HCT116 (cell line): ENCODE measurements at regions not wholly inside any gene's neighbourhood (a gene's known extent, or its start where the extent isn't known, plus 50 kb on each side); places are given as distances from the start of the nearest gene placed in this dataset.

Source experiments
- ATAC-seq: fragments of 200-7000 bp; cut with Tn5 transposase; 2 replicates; pipeline ENCODE4 v1.9.1; 2020; ENCODE audit warnings: mild to moderate bottlenecking, moderate library complexity
- BruUV-seq: library from RNA; stranded (reverse); fragments of 400-500 nt; replicated peaks from 2 replicates; lab custom pipeline; 2021; lab: Mats Ljungman, UMichigan
- CTCF ChIA-PET: fragments of 300-600 bp; sonication (Branson Sonifier 250); formaldehyde crosslinking; loops from one replicate; lab custom pipeline; 2021; ENCODE audit warnings: antibody characterized with exemption; lab: Charles Lee
- POLR2A ChIA-PET: fragments of 300-600, 350-600 bp; sonication (Branson Sonifier 250); formaldehyde crosslinking; loops from one replicate; lab custom pipeline; 2021; ENCODE audit warnings: antibody characterized with exemption; lab: Charles Lee
- RAD21 ChIA-PET, 2 experiments: fragments of 300-600 bp; sonication (Branson Sonifier 250); formaldehyde crosslinking; loops; one replicate each; lab custom pipeline; 2023; ENCODE audit warnings: low total read pairs in 2 of 2; ENCODE audit not compliant: uncharacterized antibody in 2 of 2, unreplicated experiment in 2 of 2, low non-redundant PET in 1 of 2; lab: Charles Lee
- DNase-seq: peaks from one replicate; pipeline ENCODE4 v3.0.0-alpha.2; 2010; ENCODE audit warnings: low read depth, low spot score
- H2AFZ ChIP-seq: fragments of 200-600 bp; shearing (Covaris generic), sonication (generic); 2 replicates; pipeline ENCODE4 v1.6.1; 2017; ENCODE audit warnings: low read depth, mixed run types, mixed read lengths, antibody characterized with exemption, low read length; ENCODE audit not compliant: poor library complexity, severe bottlenecking
- H3K27ac ChIP-seq: 2 replicates; pipeline ENCODE4 v1.5.1; 2012; ENCODE audit warnings: low read depth, low read length
- H3K27me3 ChIP-seq: fragments of 200-600 bp; sonication (generic); 2 replicates; pipeline ENCODE4 v1.6.1; 2016; ENCODE audit warnings: mixed run types, low read length, mixed read lengths; ENCODE audit not compliant: insufficient read depth
- H3K36me3 ChIP-seq, 2 experiments: fragments of 200-500 bp in 1 of 2; fragments of 200-600 bp in 1 of 2; sonication (Bioruptor generic) in 1 of 2; sonication (generic) in 1 of 2; 2 replicates each; pipeline versions ENCODE4 v1.5.1 to v1.6.1; 2014 to 2016; ENCODE audit warnings: low read length in 2 of 2, inconsistent platforms in 1 of 2, mixed read lengths in 1 of 2, mixed run types in 1 of 2; ENCODE audit not compliant: insufficient read depth in 2 of 2, control insufficient read depth in 1 of 2
- H3K4me1 ChIP-seq, 2 experiments: fragments of 200-600 bp in 1 of 2; sonication (generic) in 1 of 2; 2 replicates each; pipeline versions ENCODE4 v1.5.1 to v1.6.1; 2012 to 2017; ENCODE audit warnings: low read length in 2 of 2, inconsistent platforms in 1 of 2, mild to moderate bottlenecking in 1 of 2, mixed read lengths in 1 of 2, mixed run types in 1 of 2, moderate library complexity in 1 of 2; ENCODE audit not compliant: insufficient read depth in 2 of 2, control insufficient read depth in 1 of 2
- H3K4me2 ChIP-seq: fragments of 200-600 bp; sonication (generic); 2 replicates; pipeline ENCODE4 v1.6.1; 2017; ENCODE audit warnings: mixed run types, low read length, mixed read lengths
- H3K4me3 ChIP-seq, 2 experiments: fragments of 200-600 bp in 1 of 2; sonication (generic) in 1 of 2; replicated peaks in 1 of 2; 2 replicates each; pipeline ENCODE4 v1.5.1; 2011 to 2016; ENCODE audit warnings: low read length in 2 of 2, control low read depth in 1 of 2, low read depth in 1 of 2, mild to moderate bottlenecking in 1 of 2, mixed read lengths in 1 of 2, mixed run types in 1 of 2
- H3K79me2 ChIP-seq: fragments of 200-600 bp; sonication (generic); 2 replicates; pipeline ENCODE4 v1.6.1; 2017; ENCODE audit warnings: mild to moderate bottlenecking, mixed run types, low read length, moderate library complexity, mixed read lengths; ENCODE audit not compliant: insufficient read depth
- H3K9ac ChIP-seq: fragments of 200-600 bp; sonication (generic); 2 replicates; pipeline ENCODE4 v1.6.1; 2016; ENCODE audit warnings: low read length, mixed read lengths
- H3K9me2 ChIP-seq: fragments of 200-600 bp; sonication (generic), shearing (Covaris generic); 2 replicates; pipeline ENCODE4 v1.6.1; 2017; ENCODE audit warnings: mixed run types, mild to moderate bottlenecking, moderate library complexity; ENCODE audit not compliant: insufficient read depth
- H3K9me3 ChIP-seq, 2 experiments: fragments of 200-500 bp in 1 of 2; fragments of 200-600 bp in 1 of 2; sonication (Bioruptor generic) in 1 of 2; sonication (generic) in 1 of 2; 2 replicates each; pipeline ENCODE4 v1.6.1; 2014 to 2017; ENCODE audit warnings: low read length in 2 of 2, mixed read lengths in 2 of 2, inconsistent platforms in 1 of 2, low read depth in 1 of 2, mild to moderate bottlenecking in 1 of 2, mixed run types in 1 of 2, moderate library complexity in 1 of 2; ENCODE audit not compliant: control insufficient read depth in 1 of 2, insufficient read depth in 1 of 2
- H4K20me1 ChIP-seq: fragments of 200-600 bp; sonication (generic), shearing (Covaris generic); 2 replicates; pipeline ENCODE4 v1.6.1; 2017; ENCODE audit warnings: mixed run types, mild to moderate bottlenecking, moderate library complexity; ENCODE audit not compliant: insufficient read depth
- ATF3 ChIP-seq: IDR thresholded peaks from 2 replicates; pipeline ENCODE4 v1.6.1; 2012
- ELF1 ChIP-seq: IDR thresholded peaks from 2 replicates; pipeline ENCODE4 v1.6.1; 2012; ENCODE audit warnings: low read depth, borderline replicate concordance
- EZH2 ChIP-seq: fragments of 200-600 bp; sonication (generic); IDR thresholded peaks from 2 replicates; pipeline ENCODE4 v1.6.1; 2017; ENCODE audit warnings: antibody characterized with exemption, mixed run types
- JUND ChIP-seq: IDR thresholded peaks from 2 replicates; pipeline ENCODE4 v1.6.1; 2012
- MAX ChIP-seq: IDR thresholded peaks from 2 replicates; pipeline ENCODE4 v1.6.1; 2012
- POLR2AphosphoS5 ChIP-seq: IDR thresholded peaks from 2 replicates; pipeline ENCODE4 v1.6.1; 2011; ENCODE audit warnings: mild to moderate bottlenecking, low read depth, low read length, moderate library complexity
- RAD21 ChIP-seq: IDR thresholded peaks from 2 replicates; pipeline ENCODE4 v1.6.1; 2012; ENCODE audit warnings: low read depth, mild to moderate bottlenecking
- SP1 ChIP-seq: IDR thresholded peaks from 2 replicates; pipeline ENCODE4 v1.6.1; 2012; ENCODE audit warnings: low read depth
- TCF7L2 ChIP-seq: IDR thresholded peaks from 2 replicates; pipeline ENCODE4 v1.7.0; 2011; ENCODE audit warnings: borderline replicate concordance, inconsistent platforms; ENCODE audit not compliant: insufficient read depth, insufficient read length; ENCODE audit errors: extremely low read depth
- YY1 ChIP-seq: IDR thresholded peaks from 2 replicates; pipeline ENCODE4 v1.6.1; 2011; ENCODE audit warnings: low read length, low read depth, moderate library complexity, mild to moderate bottlenecking; ENCODE audit not compliant: insufficient replicate concordance; ENCODE audit errors: extremely low read depth
- ZNF274 ChIP-seq: fragments of 200-500 bp; sonication (Bioruptor generic); IDR thresholded peaks from 2 replicates; pipeline ENCODE4 v1.6.1; 2014; ENCODE audit warnings: mild to moderate bottlenecking, low read depth, low read length, inconsistent platforms
- intact Hi-C: fragments of 100-400 bp; cut with micrococcal nuclease; formaldehyde crosslinking; loops from 2 replicates; pipeline ENCODE4 v1.10.0; 2022

- CTCF ChIA-PET = no interaction called here
- no peak for TF ChIP-seq TCF7L2
- no peak for TF ChIP-seq RAD21
- TF ChIP-seq YY1 = no peak
- no peak for TF ChIP-seq SP1
- no peak for TF ChIP-seq ELF1
- no peak for TF ChIP-seq ATF3
- TF ChIP-seq POLR2AphosphoS5 = no peak
- TF ChIP-seq ZNF274 = no peak
- TF ChIP-seq EZH2 = no peak
- no peak for TF ChIP-seq MAX
- TF ChIP-seq JUND = no peak
- TF ChIP-seq, all 23 proteins: peak for 0
- no peak overlapping the region for H3K9ac ChIP-seq
- no peaks in the 10 kb centered on the region for H3K27me3 ChIP-seq
- H3K4me2 ChIP-seq = no peak overlapping the region
- no peak for DNase-seq
- H3K4me1 ChIP-seq = no peaks in the 10 kb centered on the region
- ChIA-PET POLR2A (no interaction called here), RAD21 (no interaction called here)
- no TSS peak for BruUV-seq
- no peak for ATAC-seq
- H2AFZ ChIP-seq = no peak overlapping the region
- intact Hi-C loops = no loop called here
- no peaks in the 10 kb centered on the region for H3K9me3 ChIP-seq
- H3K9me2 ChIP-seq = no peaks in the 10 kb centered on the region
- no peak overlapping the region for H3K4me3 ChIP-seq
- no peaks in the 10 kb centered on the region for H4K20me1 ChIP-seq
- no peak overlapping the region for H3K27ac ChIP-seq
- H3K79me2 ChIP-seq = no peaks in the 10 kb centered on the region
- H3K36me3 ChIP-seq = no peaks in the 10 kb centered on the region
Observed at GRCh38 chr6:22069306-22069800, 227.5 kb downstream of the PRL start.
